ENCODE measurements at regions not wholly inside any gene's neighbourhood (a gene's known extent, or its start where the extent isn't known, plus 50 kb on each side); places are given as distances from the start of the nearest gene placed in this dataset.

DNA sequence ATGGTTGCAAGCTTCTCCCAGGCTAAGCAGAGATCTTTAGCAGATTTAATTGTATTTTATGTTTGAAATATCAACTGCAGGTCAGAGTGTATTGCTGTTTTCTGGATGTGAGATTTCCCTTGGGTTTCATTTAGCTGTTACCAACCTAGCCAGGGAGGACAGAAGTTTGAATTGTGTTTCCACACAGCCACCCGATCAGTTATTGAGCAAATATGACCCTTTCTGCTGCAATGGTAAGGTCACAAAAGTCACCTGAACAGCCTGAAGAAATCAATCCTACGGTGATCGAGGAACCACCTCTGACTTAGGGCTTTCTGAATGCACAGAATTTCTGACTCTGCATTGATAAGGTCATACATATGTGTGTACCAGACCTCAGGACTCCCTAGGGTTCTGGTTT, 419.9 kb downstream of the MAN2A1 start:
- Mint-ChIP-seq H3K4me3 (ENCODE audit: low read depth) (no peak overlapping the region), H3K27ac (peak overlapping the region; percentile 65), H3K27me3 (no peaks in the 10 kb centered on the region), H3K36me3 (ENCODE audit: insufficient read depth) (no peaks in the 10 kb centered on the region), H3K4me1 (ENCODE audit: low read depth) (peaks cover 51% of the 10 kb centered on the region), H3K9me3 (ENCODE audit: low read depth) (no peaks in the 10 kb centered on the region)
- no peak for DNase-seq (ENCODE audit: low spot score, unreplicated experiment)
- TF ChIP-seq, protein P1, sequence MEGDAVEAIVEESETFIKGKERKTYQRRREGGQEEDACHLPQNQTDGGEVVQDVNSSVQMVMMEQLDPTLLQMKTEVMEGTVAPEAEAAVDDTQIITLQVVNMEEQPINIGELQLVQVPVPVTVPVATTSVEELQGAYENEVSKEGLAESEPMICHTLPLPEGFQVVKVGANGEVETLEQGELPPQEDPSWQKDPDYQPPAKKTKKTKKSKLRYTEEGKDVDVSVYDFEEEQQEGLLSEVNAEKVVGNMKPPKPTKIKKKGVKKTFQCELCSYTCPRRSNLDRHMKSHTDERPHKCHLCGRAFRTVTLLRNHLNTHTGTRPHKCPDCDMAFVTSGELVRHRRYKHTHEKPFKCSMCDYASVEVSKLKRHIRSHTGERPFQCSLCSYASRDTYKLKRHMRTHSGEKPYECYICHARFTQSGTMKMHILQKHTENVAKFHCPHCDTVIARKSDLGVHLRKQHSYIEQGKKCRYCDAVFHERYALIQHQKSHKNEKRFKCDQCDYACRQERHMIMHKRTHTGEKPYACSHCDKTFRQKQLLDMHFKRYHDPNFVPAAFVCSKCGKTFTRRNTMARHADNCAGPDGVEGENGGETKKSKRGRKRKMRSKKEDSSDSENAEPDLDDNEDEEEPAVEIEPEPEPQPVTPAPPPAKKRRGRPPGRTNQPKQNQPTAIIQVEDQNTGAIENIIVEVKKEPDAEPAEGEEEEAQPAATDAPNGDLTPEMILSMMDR (IDR thresholded peaks at IDR 0.05; ENCODE audit: unreplicated experiment) = no peak

DNA sequence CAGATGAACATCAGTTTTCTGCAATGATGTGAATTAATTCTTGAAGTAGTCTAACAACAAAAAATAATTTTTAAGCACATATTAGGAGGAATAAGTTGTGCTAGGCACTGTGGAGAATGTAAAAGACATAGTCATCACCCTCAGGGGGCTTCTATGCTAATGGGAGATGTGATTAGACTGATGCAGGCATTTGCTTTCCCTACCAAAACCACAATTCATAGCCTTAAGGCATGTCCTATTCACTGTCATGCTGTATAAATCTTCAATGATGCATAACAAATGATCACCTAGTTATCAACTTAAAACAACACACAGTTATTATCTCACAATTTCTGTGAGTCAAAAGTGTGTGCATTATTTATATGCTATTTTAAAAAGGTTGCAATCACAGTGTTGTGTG, 422.6 kb downstream of the MAN2A1 start:
- no peak overlapping the region for H3K27ac Mint-ChIP-seq
- H3K9me3 Mint-ChIP-seq (ENCODE audit: low read depth) = no peaks in the 10 kb centered on the region
- DNase-seq (ENCODE audit: low spot score, unreplicated experiment) = no peak
- peaks cover 29% of the 10 kb centered on the region for H3K4me1 Mint-ChIP-seq (ENCODE audit: low read depth)
- H3K4me3 Mint-ChIP-seq (ENCODE audit: low read depth) = no peak overlapping the region
- no peaks in the 10 kb centered on the region for H3K36me3 Mint-ChIP-seq (ENCODE audit: insufficient read depth)
- H3K27me3 Mint-ChIP-seq = no peaks in the 10 kb centered on the region
- TF ChIP-seq, protein P1 (IDR thresholded peaks at IDR 0.05; ENCODE audit: unreplicated experiment) = no peak

DNA sequence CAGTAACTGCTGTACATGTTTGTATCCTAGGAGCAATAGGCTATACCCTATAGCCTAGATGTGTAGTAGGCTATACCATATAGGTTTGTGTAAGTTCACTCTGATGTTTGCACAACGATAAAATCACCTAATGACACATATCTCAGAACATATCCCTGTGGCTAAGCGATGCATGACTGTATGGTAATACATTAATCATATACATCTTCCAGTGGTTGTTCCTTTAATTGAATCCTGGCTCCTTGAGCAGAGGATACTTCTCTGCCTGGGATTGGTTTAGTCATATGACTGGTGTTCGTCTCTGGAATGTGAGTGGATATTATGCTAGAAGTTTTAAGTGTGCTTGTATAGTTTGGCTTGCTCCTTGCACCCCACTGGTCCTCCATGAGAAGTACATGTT, 425.8 kb downstream of the MAN2A1 start:
- Mint-ChIP-seq H3K27me3 (no peaks in the 10 kb centered on the region), H3K4me3 (ENCODE audit: low read depth) (no peak overlapping the region), H3K27ac (no peak overlapping the region), H3K9me3 (ENCODE audit: low read depth) (peaks cover 12% of the 10 kb centered on the region), H3K4me1 (ENCODE audit: low read depth) (peaks cover 2% of the 10 kb centered on the region), H3K36me3 (ENCODE audit: insufficient read depth) (peaks cover 2% of the 10 kb centered on the region)
- TF ChIP-seq, protein P1 (IDR thresholded peaks at IDR 0.05; ENCODE audit: unreplicated experiment) = no peak
- DNase-seq (ENCODE audit: low spot score, unreplicated experiment) = no peak

DNA sequence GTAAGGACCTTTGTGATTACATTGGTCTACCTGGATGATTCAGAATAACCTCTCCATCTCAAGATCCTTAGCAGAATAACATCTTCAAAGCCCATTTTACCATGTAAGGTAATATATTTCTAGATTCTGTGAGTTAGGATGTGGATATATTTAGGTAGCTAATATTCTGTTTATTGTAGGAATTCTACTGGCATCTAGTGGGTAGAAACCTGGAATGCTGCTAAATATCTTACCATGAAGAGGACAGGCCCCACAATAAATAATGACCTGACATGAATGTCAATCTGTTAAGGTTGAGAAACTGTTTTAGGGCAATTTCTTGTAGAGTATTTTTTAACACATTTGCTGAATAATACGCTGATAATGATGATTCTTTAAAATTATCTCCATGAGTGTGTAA, 426.8 kb downstream of the MAN2A1 start:
- Mint-ChIP-seq H3K9me3 (ENCODE audit: low read depth) (peaks cover 14% of the 10 kb centered on the region), H3K4me3 (ENCODE audit: low read depth) (no peak overlapping the region), H3K27ac (no peak overlapping the region), H3K27me3 (no peaks in the 10 kb centered on the region), H3K4me1 (ENCODE audit: low read depth) (no peaks in the 10 kb centered on the region), H3K36me3 (ENCODE audit: insufficient read depth) (peaks cover 2% of the 10 kb centered on the region)
- no peak for DNase-seq (ENCODE audit: low spot score, unreplicated experiment)
- TF ChIP-seq, protein P1 (IDR thresholded peaks at IDR 0.05; ENCODE audit: unreplicated experiment) = no peak

DNA sequence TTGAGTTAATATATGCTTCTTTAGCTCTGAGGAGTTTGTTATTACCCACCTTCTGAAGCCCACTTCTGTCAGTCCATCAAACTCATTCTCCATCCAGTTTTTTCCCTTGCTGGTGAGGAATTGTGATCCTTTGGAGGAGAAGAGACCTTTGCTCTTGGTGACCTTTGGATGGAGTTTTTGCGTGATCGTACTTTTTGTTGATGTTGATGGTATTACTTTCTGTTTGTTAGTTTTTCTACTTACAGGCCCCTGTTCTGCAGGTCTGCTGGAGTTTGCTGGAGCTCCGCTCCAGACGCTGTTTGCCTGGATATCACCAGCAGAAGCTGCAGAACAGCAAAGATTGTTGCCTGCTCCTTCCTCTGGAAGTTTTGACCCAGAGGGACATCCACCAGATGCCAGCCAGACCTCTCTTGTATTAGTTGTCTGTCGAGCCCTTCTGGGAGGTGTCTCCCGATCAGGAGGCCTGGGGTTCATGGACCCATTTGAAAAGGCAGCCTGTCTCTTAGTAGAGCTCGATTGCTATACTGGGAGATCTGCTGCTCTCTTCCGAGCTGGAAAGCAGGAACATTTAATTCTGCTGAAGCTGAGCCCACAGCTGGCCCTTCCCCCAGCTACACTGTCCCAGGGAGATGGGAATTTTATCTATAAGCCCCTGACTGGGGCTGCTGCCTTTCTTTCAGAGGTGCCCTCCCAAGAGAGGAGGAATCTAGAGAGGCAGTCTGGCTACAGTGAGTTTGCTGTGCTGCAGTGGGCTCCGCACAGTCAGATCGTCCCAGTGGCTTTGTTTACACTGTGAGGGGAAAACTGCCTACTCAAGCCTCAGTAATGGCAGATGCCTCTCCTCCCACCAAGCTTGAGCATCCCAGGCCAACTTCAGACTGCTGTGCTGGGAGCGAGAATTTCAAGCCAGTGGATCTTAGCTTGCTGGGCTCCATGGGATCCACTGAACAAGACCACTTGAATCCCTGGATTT, 445.5 kb downstream of the MAN2A1 start:
- H3K4me3 Mint-ChIP-seq (ENCODE audit: low read depth) = no peak overlapping the region
- peaks cover 41% of the 10 kb centered on the region for H3K9me3 Mint-ChIP-seq (ENCODE audit: low read depth)

More for the DNA sequence above, 445.5 kb downstream of the MAN2A1 start:
- no peak for DNase-seq (ENCODE audit: low spot score, unreplicated experiment)
- Mint-ChIP-seq H3K27me3 (no peaks in the 10 kb centered on the region), H3K4me1 (ENCODE audit: low read depth) (peaks cover 1% of the 10 kb centered on the region), H3K36me3 (ENCODE audit: insufficient read depth) (no peaks in the 10 kb centered on the region), H3K27ac (no peak overlapping the region)
- TF ChIP-seq, protein P1 (IDR thresholded peaks at IDR 0.05; ENCODE audit: unreplicated experiment) = no peak
